LNCAP (cell line): ENCODE measurements at regions not wholly inside any gene's neighbourhood (a gene's known extent, or its start where the extent isn't known, plus 50 kb on each side); places are given as distances from the start of the nearest gene placed in this dataset.

Experiments used
- CTCF ChIP-seq: fragments of 450-650 bp; IDR thresholded peaks from 2 replicates; pipeline ENCODE4 v1.5.1; 2017; ENCODE audit warnings: mild to moderate bottlenecking

- TF ChIP-seq CTCF: no peak
Observed at GRCh38 chr16:79848719-79849118, 248.2 kb upstream of the MAF start.

- TF ChIP-seq CTCF: no peak
Observed at GRCh38 chr16:79847569-79847968, 247.0 kb upstream of the MAF start.

- TF ChIP-seq CTCF: no peak
Observed at GRCh38 chr16:79847101-79847500, 246.6 kb upstream of the MAF start.

GRCh38 chr16:79845734-79846135 lies 245.2 kb upstream of the MAF start:
- no peak for TF ChIP-seq CTCF

- no peak for TF ChIP-seq CTCF
Observed at GRCh38 chr16:79845033-79845733, 244.6 kb upstream of the MAF start.

GRCh38 chr16:79844603-79845002 lies 244.1 kb upstream of the MAF start:
- TF ChIP-seq CTCF: no peak

GRCh38 chr16:79843631-79844043 lies 243.1 kb upstream of the MAF start:
- no peak for TF ChIP-seq CTCF

- TF ChIP-seq CTCF: no peak
Observed at GRCh38 chr16:79843145-79843544, 242.6 kb upstream of the MAF start.
